Peyer's patch (tissue), 4 donors: ENCODE measurements at regions not wholly inside any gene's neighbourhood (a gene's known extent, or its start where the extent isn't known, plus 50 kb on each side); places are given as distances from the start of the nearest gene placed in this dataset.

ENCODE experiments used
- CTCF ChIP-seq, 6 experiments: fragments of 450-650 bp in 4 of 6; fragments of 200-600 bp in 2 of 6; sonication (generic) in 1 of 6; IDR thresholded peaks; one replicate each; pipeline ENCODE4 v1.5.1; 2017 to 2019; ENCODE audit warnings: antibody characterized with exemption in 6 of 6, mild to moderate bottlenecking in 3 of 6, moderate library complexity in 1 of 6
- POLR2A ChIP-seq, 2 donors: fragments of 450-650 bp; IDR thresholded peaks; one replicate each; pipeline ENCODE4 v1.5.1; 2017; ENCODE audit warnings: antibody characterized with exemption in 2 of 2, mild to moderate bottlenecking in 2 of 2, moderate library complexity in 2 of 2

- no peak for TF ChIP-seq POLR2A (IDR thresholded peaks at IDR 0.05)
- no peak for TF ChIP-seq CTCF (IDR thresholded peaks at IDR 0.05)
Observed at GRCh38 chr14:81655423-81656314, 122.0 kb upstream of the SEL1L start.
